NCI-H748 (cell line): ENCODE measurements at regions not wholly inside any gene's neighbourhood (a gene's known extent, or its start where the extent isn't known, plus 50 kb on each side); places are given as distances from the start of the nearest gene placed in this dataset.
A peak's percentile ranks its signal among the peaks of the same experiment; 100 is the strongest.
"Not testable (repeated sequence)": the region's sequence is repeated elsewhere in the genome, so short reads cannot be mapped to it uniquely, and the experiment has no call there.

Source experiments
- DNase-seq: peaks from one replicate; lab custom pipeline; 2025; ENCODE audit not compliant: unreplicated experiment; lab: John Stamatoyannopoulos, UW

GRCh38 chr4:3597896-3598505 lies 65.8 kb upstream of the LRPAP1 start:
- DNase-seq = not testable (repeated sequence)

GRCh38 chr4:3596957-3597733 lies 64.9 kb upstream of the LRPAP1 start:
- DNase-seq = not testable (repeated sequence)

- peak; percentile 27 for DNase-seq
Measured at GRCh38 chr4:3595627-3596291, 63.5 kb upstream of the LRPAP1 start.

- not testable (repeated sequence) for DNase-seq
Measured at GRCh38 chr4:3594751-3595150, 62.5 kb upstream of the LRPAP1 start.

- not testable (repeated sequence) for DNase-seq
Measured at GRCh38 chr4:3589946-3590924, 58.0 kb upstream of the LRPAP1 start.

GRCh38 chr4:3589379-3589778 lies 57.2 kb upstream of the LRPAP1 start:
- not testable (repeated sequence) for DNase-seq

GRCh38 chr4:3588517-3589194 lies 56.4 kb upstream of the LRPAP1 start:
- not testable (repeated sequence) for DNase-seq

GRCh38 chr4:3586596-3586995 lies 54.4 kb upstream of the LRPAP1 start:
- DNase-seq = not testable (repeated sequence)

- not testable (repeated sequence) for DNase-seq
Measured at GRCh38 chr4:3585567-3585966, 53.3 kb upstream of the LRPAP1 start.

- DNase-seq = no peak
Measured at GRCh38 chr4:3582091-3582475, 49.9 kb upstream of the LRPAP1 start.
